ENCODE measurements at regions not wholly inside any gene's neighbourhood (a gene's known extent, or its start where the extent isn't known, plus 50 kb on each side); places are given as distances from the start of the nearest gene placed in this dataset.

GRCh38 chr13:76638882-76639281, 247.3 kb downstream of the KCTD12 start:
- no peak for TF ChIP-seq POLR2A (IDR thresholded peaks at IDR 0.05)
- TF ChIP-seq, protein P1, sequence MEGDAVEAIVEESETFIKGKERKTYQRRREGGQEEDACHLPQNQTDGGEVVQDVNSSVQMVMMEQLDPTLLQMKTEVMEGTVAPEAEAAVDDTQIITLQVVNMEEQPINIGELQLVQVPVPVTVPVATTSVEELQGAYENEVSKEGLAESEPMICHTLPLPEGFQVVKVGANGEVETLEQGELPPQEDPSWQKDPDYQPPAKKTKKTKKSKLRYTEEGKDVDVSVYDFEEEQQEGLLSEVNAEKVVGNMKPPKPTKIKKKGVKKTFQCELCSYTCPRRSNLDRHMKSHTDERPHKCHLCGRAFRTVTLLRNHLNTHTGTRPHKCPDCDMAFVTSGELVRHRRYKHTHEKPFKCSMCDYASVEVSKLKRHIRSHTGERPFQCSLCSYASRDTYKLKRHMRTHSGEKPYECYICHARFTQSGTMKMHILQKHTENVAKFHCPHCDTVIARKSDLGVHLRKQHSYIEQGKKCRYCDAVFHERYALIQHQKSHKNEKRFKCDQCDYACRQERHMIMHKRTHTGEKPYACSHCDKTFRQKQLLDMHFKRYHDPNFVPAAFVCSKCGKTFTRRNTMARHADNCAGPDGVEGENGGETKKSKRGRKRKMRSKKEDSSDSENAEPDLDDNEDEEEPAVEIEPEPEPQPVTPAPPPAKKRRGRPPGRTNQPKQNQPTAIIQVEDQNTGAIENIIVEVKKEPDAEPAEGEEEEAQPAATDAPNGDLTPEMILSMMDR (IDR thresholded peaks at IDR 0.05): no peak
- H3K27ac ChIP-seq: no peak overlapping the region
- H3K9me3 ChIP-seq: no peaks in the 10 kb centered on the region

GRCh38 chr13:76638181-76638580, 248.0 kb downstream of the KCTD12 start:
- Histone ChIP-seq H3K36me3 (no peaks in the 10 kb centered on the region), H3K4me3 (no peak overlapping the region), H3K27ac (no peak overlapping the region), H3K27me3 (no peaks in the 10 kb centered on the region), H3K9me3 (no peaks in the 10 kb centered on the region), H3K4me1 (no peaks in the 10 kb centered on the region)
- DNase-seq: no peak
- TF ChIP-seq, protein P1 (IDR thresholded peaks at IDR 0.05): no peak
- TF ChIP-seq POLR2A (IDR thresholded peaks at IDR 0.05): no peak

More at GRCh38 chr13:76638882-76639281, 247.3 kb downstream of the KCTD12 start:
- no peaks in the 10 kb centered on the region for H3K4me1 ChIP-seq
- DNase-seq: no peak
- H3K4me3 ChIP-seq: no peak overlapping the region
- no peaks in the 10 kb centered on the region for H3K36me3 ChIP-seq
- no peaks in the 10 kb centered on the region for H3K27me3 ChIP-seq

DNA sequence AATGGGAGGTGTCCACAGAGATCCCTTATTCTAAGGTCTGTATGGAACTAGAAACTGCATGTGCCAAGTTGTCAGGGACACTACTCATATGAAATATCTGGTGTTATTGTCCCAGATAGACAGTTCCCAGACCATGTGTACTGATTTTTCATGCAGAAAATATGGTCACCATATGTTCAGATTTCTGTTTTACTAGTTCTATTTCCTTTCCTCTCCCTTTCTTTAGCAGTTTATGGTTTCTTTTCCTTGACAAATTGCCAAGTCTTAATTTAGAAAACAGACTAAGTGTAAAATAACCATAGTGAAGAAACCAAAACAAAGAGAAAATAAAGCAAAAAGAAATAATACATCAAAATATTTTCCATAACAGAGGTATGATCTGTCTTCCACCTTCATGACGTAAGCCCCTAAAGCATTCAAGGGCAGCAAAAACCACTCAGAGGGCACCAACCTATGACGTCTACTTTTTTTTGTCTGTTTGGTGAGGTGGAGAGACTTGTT, 248.5 kb downstream of the KCTD12 start:
- TF ChIP-seq POLR2A (IDR thresholded peaks at IDR 0.05): no peak
- H3K27me3 ChIP-seq: no peaks in the 10 kb centered on the region
- H3K27ac ChIP-seq: no peak overlapping the region
- no peak overlapping the region for H3K4me3 ChIP-seq
- DNase-seq: no peak
- no peaks in the 10 kb centered on the region for H3K9me3 ChIP-seq
- no peaks in the 10 kb centered on the region for H3K36me3 ChIP-seq
- no peaks in the 10 kb centered on the region for H3K4me1 ChIP-seq

- no peak for TF ChIP-seq POLR2A (IDR thresholded peaks at IDR 0.05)
- Histone ChIP-seq H3K27ac (no peak overlapping the region), H3K36me3 (no peaks in the 10 kb centered on the region), H3K27me3 (no peaks in the 10 kb centered on the region), H3K4me1 (no peaks in the 10 kb centered on the region), H3K9me3 (no peaks in the 10 kb centered on the region), H3K4me3 (no peak overlapping the region)
- no peak for DNase-seq
Observed at GRCh38 chr13:76636829-76637228, 249.4 kb downstream of the KCTD12 start.

GRCh38 chr13:76635232-76636230, 250.7 kb downstream of the KCTD12 start:
- Histone ChIP-seq H3K27me3 (no peaks in the 10 kb centered on the region), H3K36me3 (no peaks in the 10 kb centered on the region), H3K9me3 (no peaks in the 10 kb centered on the region), H3K4me3 (no peak overlapping the region), H3K4me1 (no peaks in the 10 kb centered on the region), H3K27ac (no peak overlapping the region)
- TF ChIP-seq, protein P1 (IDR thresholded peaks at IDR 0.05): no peak
- TF ChIP-seq POLR2A (IDR thresholded peaks at IDR 0.05): no peak
- no peak for DNase-seq

DNA sequence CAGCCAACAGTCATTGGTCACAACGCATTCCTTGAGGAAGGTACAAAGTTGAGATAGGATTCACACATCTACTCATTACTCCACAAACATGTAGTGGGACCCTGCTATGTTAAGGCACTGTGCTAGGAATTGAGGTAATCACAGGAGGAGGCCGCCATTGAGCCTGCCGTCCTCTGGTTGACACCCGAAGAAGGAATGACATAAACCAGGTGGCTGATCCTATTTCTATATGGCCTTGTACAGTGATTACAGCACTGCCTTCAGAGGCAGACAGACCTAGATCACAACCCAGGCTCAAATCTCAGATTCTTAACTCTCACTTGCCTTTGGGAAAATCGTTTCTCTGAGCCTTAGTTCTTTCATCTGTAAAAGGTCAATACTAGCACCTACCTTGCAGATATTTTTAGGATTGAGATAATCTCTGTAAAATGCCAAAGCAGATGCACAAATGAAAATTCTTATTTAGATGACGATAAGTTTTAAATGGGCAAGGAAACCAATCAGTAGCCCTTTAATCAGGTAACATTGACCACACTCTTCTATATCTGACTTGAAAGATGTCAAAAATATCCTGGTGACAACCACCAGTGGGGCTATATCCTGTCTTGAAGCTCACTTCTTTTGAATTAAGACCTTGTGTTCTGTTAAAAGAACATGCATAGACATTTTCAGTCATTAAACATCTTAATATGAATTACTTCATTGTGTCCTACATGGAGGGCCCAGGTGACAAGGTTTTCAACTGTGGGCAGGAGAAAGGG, 251.6 kb downstream of the KCTD12 start:
- Histone ChIP-seq H3K4me3 (no peak overlapping the region), H3K9me3 (no peaks in the 10 kb centered on the region), H3K27ac (no peak overlapping the region), H3K4me1 (no peaks in the 10 kb centered on the region), H3K36me3 (no peaks in the 10 kb centered on the region), H3K27me3 (no peaks in the 10 kb centered on the region)
- TF ChIP-seq, protein P1 (IDR thresholded peaks at IDR 0.05): no peak
- no peak for TF ChIP-seq POLR2A (IDR thresholded peaks at IDR 0.05)
- no peak for DNase-seq

All from Peyer's patch (tissue), 4 donors.